Dedifferentiated amniotic fluid mesenchymal stem cell (primary cell): ENCODE measurements at regions not wholly inside any gene's neighbourhood (a gene's known extent, or its start where the extent isn't known, plus 50 kb on each side); places are given as distances from the start of the nearest gene placed in this dataset.
"Not testable (repeated sequence)": the region's sequence is repeated elsewhere in the genome, so short reads cannot be mapped to it uniquely, and the experiment has no call there.

Experiments
- DNase-seq: peaks from one replicate; pipeline ENCODE4 v3.0.0-alpha.2; 2016; ENCODE audit errors: extremely low spot score

GRCh38 chr2:53362934-53363333, 404.7 kb upstream of the CHAC2 start:
- DNase-seq = no peak

DNA sequence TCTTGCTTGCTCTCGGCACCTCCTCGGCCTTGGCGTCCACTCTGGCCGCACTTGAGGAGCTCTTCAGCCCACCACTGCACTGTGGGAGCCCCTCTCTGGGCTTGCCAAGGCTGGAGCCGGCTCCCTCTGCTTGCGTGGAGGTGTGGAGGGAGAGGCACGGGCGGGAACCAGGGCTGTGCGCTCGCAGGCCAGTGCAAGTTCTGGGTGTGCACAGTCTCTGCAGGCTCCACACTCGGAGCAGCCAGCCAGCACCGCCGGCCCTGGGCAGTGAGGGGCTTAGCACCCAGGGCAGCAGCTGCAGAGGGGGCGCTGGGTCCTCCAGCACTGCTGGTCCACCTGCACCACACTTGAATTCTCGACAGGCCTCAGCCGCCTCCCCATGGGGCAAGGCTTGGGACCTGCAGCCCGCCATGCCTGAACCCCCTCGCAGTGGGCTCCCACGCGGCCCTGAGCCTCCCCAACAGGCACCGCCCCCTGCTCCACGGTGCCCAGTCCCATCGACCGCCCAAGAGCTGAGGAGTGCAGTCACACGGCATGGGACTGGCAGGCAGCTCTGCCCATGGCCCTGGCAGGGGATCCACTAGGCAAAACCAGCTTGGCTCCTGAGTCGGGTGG, 411.2 kb upstream of the CHAC2 start:
- DNase-seq = no peak

GRCh38 chr2:53353135-53354114, 414.2 kb upstream of the CHAC2 start:
- DNase-seq = peak; percentile 31

DNA sequence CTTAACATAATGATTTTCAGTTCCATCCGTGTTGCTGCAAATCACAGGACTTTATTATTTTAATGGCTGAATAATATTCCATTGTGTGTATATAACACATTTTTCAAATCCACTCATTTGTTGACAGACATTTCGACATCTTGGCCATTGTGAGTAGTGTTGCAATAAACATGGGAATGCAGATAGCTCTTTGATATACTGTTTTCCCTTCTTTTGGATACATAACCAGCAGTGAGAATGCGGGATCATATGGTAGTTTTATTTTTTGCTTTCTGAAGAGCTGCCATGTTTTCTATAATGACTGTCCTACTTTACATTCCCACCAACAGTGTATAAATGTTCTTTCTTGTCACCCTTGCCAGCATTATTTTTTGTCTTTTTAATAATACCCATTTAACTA, 420.3 kb upstream of the CHAC2 start:
- DNase-seq = no peak

GRCh38 chr2:53342248-53342647, 425.4 kb upstream of the CHAC2 start:
- DNase-seq = no peak

DNA sequence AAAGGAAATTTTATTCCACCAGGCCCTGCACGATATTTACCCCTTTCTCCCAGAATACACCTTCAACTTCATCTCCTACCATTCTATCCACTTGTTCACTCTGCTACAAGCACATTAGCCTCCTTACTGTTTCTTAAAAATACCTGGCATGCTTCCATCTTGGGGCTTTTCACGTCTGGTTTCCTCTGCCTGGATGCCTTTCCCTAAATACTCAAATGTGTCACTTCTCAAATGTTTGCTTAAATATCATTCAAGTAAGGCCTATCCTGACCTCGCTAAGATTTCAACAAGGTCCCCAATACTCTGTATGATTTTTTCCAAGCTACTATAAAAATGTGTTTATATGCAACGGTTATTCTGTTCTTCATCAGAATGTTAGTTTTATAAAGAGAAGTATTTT, 433.0 kb upstream of the CHAC2 start:
- DNase-seq = no peak

DNA sequence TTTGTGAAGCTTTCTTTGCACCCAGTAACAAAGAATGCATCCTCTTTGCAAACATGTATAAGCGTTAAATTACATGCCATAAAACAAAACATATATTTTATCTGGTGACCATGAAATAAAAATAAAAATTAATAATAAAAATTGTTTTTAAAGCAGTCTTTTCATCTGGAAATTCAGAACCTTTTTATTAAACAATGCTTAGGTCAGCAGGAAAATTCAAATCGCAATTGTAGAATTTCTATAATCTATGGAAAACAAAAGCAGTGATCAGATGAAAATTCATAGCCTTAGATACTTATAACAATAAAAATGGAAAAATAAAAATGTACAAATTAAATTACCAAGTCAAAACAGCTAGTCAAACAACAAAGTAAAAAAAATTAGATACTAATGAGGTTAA, 435.9 kb upstream of the CHAC2 start:
- DNase-seq = no peak

- no peak for DNase-seq
These were observed 449.7 kb upstream of the CHAC2 start for GRCh38 chr2:53317861-53318260.

GRCh38 chr2:53315149-53315548, 452.5 kb upstream of the CHAC2 start:
- no peak for DNase-seq

- no peak for DNase-seq
These were observed 452.9 kb upstream of the CHAC2 start for GRCh38 chr2:53314718-53315117.

DNA sequence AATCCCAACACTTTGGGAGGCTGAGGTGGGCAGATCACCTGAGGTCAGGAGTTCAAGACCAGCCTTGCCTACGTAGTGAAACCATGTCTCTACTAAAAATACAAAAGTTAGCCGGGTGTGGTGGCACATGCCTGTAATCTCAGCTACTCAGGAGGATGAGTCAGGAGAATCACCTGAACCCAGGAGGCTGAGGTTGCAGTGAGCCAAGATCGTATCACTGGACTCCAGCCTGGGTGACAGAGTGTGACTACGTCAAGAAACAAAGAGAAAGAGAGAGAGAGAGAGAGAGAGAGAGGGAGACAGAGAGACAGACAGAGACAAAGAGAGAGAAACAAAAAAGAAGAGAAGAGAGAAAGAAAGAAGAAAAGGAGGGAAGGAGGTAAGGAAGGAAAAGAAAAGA, 454.0 kb upstream of the CHAC2 start:
- not testable (repeated sequence) for DNase-seq

GRCh38 chr2:53312721-53313120, 454.9 kb upstream of the CHAC2 start:
- DNase-seq = no peak

DNA sequence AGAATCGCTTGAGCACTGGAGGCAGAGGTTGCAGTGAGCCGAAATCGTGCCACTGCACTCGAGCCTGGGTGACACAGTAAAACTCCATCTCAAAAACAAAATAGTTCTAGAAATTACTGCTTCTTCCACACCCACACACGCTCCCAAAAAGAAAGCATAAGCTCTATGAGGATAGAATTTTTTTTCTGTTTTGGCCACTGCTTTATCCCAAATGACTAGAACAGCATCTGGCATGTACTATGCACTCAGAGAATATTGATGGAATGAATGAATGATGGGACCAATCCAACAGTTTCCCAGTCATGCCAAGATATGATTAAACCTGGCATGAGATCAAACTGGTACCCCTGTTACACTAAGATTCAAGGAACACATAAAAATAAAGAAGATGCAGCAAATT, 455.4 kb upstream of the CHAC2 start:
- no peak for DNase-seq

DNA sequence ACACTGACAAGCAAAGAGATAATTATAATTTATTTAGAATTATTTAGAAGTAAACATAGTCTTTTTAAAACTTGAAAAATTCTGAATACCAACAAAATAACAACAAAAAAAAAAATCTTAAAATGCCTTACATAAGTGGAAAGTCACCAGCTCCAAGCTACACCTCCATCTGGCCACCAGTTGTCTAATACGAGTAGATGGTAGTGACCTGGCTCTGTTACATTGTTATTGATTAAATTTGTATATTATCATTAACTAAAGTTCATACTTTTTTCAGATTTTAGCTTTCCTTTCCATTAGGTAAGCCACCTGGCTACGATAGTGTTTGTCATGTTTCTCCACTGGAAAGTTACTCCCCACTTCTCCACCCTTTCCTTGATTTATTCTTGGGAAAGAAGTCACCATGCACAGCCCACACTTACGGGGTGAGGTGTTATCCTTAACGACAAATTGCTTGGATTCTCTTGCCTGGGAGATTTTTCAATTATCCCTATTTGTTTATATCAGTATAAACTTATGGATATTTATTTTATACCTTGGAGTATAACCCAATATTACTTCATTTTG, 464.5 kb upstream of the CHAC2 start:
- no peak for DNase-seq

- no peak for DNase-seq
These were observed 465.1 kb upstream of the CHAC2 start for GRCh38 chr2:53302455-53302854.

- no peak for DNase-seq
These were observed 478.1 kb upstream of the CHAC2 start for GRCh38 chr2:53289309-53290006.

DNA sequence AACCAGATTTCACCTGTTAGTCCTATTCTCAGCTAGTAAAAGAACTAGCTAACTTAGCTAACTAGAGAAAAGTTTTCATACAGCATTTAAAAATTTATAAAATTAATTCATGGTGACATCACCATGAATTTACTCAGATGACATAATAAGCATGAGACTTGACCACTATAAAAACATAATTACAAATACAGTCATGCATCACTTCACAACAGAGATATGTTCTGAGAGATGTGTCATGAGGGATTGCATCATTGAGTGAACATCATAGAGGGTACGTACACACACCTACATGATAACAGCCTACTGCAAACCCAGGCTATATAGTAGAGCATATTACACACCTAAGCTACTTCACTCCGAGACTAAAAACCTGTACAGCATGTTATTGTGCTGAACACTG, 481.3 kb upstream of the CHAC2 start:
- DNase-seq = no peak

- DNase-seq = no peak
These were observed 491.9 kb upstream of the CHAC2 start for GRCh38 chr2:53275743-53276142.

DNA sequence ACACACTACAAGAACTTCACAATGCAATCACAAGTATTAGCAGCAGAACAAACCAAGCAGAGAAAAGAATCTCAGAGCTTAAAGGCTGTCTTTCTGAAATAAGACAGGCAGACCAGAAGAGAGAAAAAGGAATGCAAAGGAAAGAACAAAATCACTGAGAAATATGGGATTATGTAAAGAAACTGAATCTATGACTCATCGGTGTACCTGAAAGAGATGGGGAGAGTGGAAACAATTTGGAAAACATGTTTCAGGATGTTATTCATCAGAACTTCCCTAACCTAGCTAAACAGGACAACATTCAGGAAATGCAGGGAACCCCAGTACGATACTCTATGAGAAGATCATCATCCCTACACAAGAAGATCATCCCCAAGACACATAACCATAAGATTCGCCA, 499.0 kb upstream of the CHAC2 start:
- no peak for DNase-seq

- no peak for DNase-seq
These were observed 499.5 kb upstream of the CHAC2 start for GRCh38 chr2:53268086-53268485.

DNA sequence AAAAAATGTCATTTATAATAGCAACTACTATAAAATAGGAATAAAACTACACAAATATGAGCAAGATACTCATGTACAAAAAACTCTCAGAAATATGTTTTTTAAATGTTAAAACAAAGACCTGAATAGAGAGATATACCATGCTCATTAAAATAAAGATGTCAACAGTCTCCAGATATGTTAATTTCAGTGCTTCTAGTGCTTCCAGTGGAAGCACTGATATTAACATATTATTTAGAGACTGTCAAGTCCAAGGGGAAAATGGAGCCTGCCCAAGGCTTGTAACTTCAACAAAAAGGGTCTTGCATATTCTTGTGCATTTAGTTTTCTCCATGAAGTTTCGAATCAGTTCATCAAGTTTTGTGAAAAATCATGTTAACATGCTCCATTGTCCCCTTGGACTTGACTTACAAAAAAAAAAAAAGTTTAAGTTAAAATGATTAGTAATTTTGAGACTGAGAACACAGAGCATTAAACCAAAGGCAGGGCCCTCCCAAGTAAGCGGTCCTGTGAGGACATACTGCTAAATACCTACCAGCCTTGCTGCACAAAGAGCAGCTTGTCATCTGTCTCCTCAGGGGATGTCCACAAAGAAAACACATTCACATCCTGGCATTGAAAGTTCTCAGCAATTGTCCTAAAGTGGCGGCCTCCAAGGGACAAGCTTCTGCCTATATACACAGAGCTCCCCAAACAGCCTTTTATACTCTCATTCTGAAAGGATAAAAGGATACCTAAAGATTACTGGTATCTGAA, 501.9 kb upstream of the CHAC2 start:
- no peak for DNase-seq

DNA sequence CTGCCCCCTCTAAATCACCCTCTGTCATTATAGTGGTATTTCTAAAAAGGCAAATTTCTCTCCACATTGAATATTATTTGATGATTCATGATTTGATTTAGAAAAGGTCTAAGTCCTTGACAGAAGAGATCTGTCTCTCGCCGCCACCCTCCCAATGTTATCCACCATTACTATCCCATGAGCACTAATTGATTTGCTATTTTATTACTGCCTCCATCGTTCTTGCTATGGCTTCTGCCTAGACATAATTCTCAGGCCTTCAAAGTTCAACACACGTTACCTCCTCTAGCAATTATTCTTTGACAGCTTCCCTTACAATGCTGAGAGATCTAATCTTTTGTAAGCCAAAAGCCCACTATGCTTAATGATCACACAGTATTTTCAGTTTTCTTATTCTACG, 507.0 kb upstream of the CHAC2 start:
- no peak for DNase-seq
